ENCODE measurements at regions not wholly inside any gene's neighbourhood (a gene's known extent, or its start where the extent isn't known, plus 50 kb on each side); places are given as distances from the start of the nearest gene placed in this dataset.
A peak's percentile ranks its signal among the peaks of the same experiment; 100 is the strongest.
"Not testable (repeated sequence)": the region's sequence is repeated elsewhere in the genome, so short reads cannot be mapped to it uniquely, and the experiment has no call there.

DNA sequence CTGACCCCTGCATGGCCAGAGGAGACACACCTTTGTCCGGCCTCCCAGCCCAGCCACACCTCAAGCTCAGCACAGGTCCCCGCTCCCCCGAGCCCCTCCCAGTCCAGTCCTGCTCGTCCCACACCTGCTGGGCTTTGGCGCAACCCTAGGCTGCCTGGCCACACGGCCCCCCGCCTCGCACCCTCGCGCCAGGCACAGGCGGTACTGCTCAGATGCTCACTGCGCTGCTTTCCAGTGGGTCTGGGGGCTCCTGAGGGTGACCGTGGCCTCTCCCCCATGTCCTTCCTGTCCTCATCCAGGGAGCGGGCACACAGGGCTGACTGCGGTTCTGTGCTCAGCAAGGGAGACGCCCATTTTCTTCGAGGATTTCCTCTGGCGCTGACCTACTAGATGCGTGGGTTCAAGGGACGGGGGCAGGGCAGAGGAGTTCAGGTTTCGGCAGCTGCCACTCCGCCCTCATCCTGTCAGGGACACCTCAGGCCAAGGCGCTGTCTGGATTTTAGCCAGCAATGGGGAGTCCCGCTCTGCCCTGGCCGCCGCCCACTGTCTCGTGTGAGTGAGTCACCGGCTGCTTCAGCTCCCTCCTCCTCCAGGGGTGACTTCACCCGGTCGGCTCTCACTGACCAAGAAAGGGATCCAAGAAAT is 118.0 kb upstream of the ZNF469 start:
- Histone ChIP-seq H3K36me3 (ENCODE audit: control insufficient read depth, insufficient read depth, low read length) (no peaks in the 10 kb centered on the region), H3K27me3 (ENCODE audit: control insufficient read depth, insufficient read depth, low read length, poor library complexity, severe bottlenecking) (no peaks in the 10 kb centered on the region), H3K9ac (ENCODE audit: extremely low read depth, low read length, poor library complexity, severe bottlenecking) (no peak overlapping the region), H3K4me1 (ENCODE audit: control insufficient read depth, insufficient read depth, low read length) (no peaks in the 10 kb centered on the region), H3K4me3 (ENCODE audit: low read length) (no peak overlapping the region), H3K9me3 (ENCODE audit: control insufficient read depth, low read length) (no peaks in the 10 kb centered on the region), H3K27ac (ENCODE audit: low read depth, low read length) (no peak overlapping the region)
- TF ChIP-seq, protein P1, sequence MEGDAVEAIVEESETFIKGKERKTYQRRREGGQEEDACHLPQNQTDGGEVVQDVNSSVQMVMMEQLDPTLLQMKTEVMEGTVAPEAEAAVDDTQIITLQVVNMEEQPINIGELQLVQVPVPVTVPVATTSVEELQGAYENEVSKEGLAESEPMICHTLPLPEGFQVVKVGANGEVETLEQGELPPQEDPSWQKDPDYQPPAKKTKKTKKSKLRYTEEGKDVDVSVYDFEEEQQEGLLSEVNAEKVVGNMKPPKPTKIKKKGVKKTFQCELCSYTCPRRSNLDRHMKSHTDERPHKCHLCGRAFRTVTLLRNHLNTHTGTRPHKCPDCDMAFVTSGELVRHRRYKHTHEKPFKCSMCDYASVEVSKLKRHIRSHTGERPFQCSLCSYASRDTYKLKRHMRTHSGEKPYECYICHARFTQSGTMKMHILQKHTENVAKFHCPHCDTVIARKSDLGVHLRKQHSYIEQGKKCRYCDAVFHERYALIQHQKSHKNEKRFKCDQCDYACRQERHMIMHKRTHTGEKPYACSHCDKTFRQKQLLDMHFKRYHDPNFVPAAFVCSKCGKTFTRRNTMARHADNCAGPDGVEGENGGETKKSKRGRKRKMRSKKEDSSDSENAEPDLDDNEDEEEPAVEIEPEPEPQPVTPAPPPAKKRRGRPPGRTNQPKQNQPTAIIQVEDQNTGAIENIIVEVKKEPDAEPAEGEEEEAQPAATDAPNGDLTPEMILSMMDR (conservative IDR thresholded peaks at IDR 0.05): no peak
- Mint-ChIP-seq H3K36me3 (ENCODE audit: low read depth) (no peaks in the 10 kb centered on the region), H3K27ac (no peak overlapping the region), H3K4me1 (peaks cover 2% of the 10 kb centered on the region), H3K27me3 (ENCODE audit: insufficient read depth) (peaks cover 2% of the 10 kb centered on the region), H3K4me3 (no peak overlapping the region), H3K9me3 (no peaks in the 10 kb centered on the region)
- WGBS, 2 experiments (ENCODE audit: insufficient coverage in 1 of 2, insufficient read length in 1 of 2): 74 to 89% methylated on average over 10 to 28 of the region's 30 CpGs
- DNase-seq: peak; percentile 90

DNA sequence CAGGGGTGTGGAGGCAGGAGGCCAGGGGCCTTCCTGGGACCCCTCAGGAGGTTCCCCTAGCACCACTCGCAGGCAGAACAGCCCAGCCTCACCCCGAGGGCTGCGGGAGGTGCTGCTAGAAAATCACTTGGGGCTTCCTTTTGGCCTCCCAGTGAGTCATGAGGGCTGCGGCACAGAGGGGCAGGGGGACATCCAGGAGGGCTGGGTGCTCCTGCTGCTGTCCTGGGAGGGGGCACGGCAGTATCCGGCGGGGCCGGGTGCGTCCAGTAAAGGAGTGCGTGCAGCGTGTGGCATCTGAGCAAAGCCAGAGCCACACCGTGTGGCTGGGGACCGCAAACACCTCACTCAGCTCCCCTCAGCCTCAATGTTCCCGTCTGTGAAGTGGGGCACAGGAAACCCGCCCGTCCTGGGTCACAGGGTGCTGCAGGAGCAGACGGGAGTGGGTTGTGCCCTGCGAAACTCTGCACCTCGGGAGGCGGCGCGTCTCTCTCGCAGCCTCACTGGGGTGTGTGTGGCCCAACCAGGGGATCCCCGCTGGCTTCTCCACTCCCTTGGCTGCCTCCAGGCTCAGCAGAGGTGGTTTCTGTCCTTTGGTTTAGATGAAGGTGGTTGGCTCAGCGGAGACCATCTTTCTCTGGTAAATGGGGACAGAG is 117.3 kb upstream of the ZNF469 start:
- H3K4me3 Mint-ChIP-seq; H3K36me3 Mint-ChIP-seq (ENCODE audit: low read depth); H3K27me3 Mint-ChIP-seq (ENCODE audit: insufficient read depth); DNase-seq; H3K27ac ChIP-seq (ENCODE audit: low read depth, low read length); H3K4me1 ChIP-seq (ENCODE audit: control insufficient read depth, insufficient read depth, low read length); H3K9me3 Mint-ChIP-seq; H3K9me3 ChIP-seq (ENCODE audit: control insufficient read depth, low read length); H3K36me3 ChIP-seq (ENCODE audit: control insufficient read depth, insufficient read depth, low read length); H3K4me3 ChIP-seq (ENCODE audit: low read length); H3K4me1 Mint-ChIP-seq; H3K27ac Mint-ChIP-seq; H3K9ac ChIP-seq (ENCODE audit: extremely low read depth, low read length, poor library complexity, severe bottlenecking); H3K27me3 ChIP-seq (ENCODE audit: control insufficient read depth, insufficient read depth, low read length, poor library complexity, severe bottlenecking): not testable (repeated sequence)
- 92 to 94% methylated on average over 11 to 22 of the region's 25 CpGs for WGBS, 2 experiments (ENCODE audit: insufficient coverage in 1 of 2, insufficient read length in 1 of 2)

DNA sequence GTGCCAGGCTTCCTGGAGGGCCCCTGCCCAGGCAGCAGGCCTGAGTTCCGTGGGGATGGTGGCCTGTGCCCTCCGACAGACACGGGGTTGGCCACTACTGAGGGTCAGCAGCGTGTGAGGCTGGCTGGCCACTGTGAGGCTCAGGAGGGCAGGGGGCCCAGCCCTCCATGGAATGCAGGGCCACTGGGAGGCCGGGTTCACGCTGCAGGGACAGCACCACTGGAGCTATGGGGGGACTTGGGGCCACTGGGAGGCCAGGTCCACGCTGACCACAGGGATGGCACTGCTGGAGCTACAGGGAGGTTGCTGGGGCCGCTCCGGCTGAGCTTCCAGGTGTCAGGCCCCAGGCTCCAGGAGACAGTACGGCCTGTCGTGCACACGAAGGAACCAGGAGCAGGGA is 116.7 kb upstream of the ZNF469 start:
- not testable (repeated sequence) for H3K27ac Mint-ChIP-seq; H3K27ac ChIP-seq (ENCODE audit: low read depth, low read length); H3K4me1 ChIP-seq (ENCODE audit: control insufficient read depth, insufficient read depth, low read length); H3K4me3 ChIP-seq (ENCODE audit: low read length); H3K4me3 Mint-ChIP-seq; H3K27me3 ChIP-seq (ENCODE audit: control insufficient read depth, insufficient read depth, low read length, poor library complexity, severe bottlenecking); H3K36me3 ChIP-seq (ENCODE audit: control insufficient read depth, insufficient read depth, low read length); H3K9me3 Mint-ChIP-seq; H3K9me3 ChIP-seq (ENCODE audit: control insufficient read depth, low read length); H3K27me3 Mint-ChIP-seq (ENCODE audit: insufficient read depth); H3K9ac ChIP-seq (ENCODE audit: extremely low read depth, low read length, poor library complexity, severe bottlenecking); H3K4me1 Mint-ChIP-seq; H3K36me3 Mint-ChIP-seq (ENCODE audit: low read depth); DNase-seq
- WGBS, 2 experiments (ENCODE audit: insufficient coverage in 1 of 2, insufficient read length in 1 of 2): 89 to 96% methylated on average over 5 to 12 of the region's 12 CpGs

DNA sequence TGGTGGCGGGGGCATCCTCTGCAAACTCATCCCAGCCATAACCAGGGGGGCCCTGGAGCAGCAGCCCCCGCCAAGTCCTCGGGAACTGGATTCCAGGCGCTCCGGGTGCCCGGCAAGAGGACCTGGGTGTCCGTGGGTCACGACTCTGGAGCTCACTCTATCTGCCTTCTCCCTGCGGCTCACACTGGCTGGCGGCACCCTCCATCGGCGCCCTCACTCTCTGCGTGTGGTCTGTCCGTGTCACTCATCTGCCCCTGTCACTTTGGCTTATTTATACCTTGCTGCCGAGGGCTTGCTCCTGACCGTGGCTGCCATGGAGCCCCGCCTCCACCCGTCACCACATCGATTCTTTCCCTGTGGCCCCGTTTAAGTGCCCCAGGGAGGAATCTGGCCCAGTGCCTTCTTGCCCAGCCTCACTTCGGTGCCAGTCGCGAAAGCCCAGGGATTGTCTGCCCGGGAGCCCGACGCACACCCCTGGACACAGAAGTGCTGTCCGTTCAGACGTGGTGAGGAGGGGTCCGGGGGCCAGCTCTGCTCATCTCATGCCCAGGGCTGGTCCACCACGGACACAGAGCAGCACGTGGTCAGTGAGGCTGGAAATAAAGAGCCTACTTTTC is 115.7 kb upstream of the ZNF469 start:
- H3K27me3 ChIP-seq (ENCODE audit: control insufficient read depth, insufficient read depth, low read length, poor library complexity, severe bottlenecking); H3K36me3 ChIP-seq (ENCODE audit: control insufficient read depth, insufficient read depth, low read length); H3K4me3 ChIP-seq (ENCODE audit: low read length); H3K27ac ChIP-seq (ENCODE audit: low read depth, low read length); DNase-seq; H3K9me3 Mint-ChIP-seq; H3K4me1 ChIP-seq (ENCODE audit: control insufficient read depth, insufficient read depth, low read length); H3K9me3 ChIP-seq (ENCODE audit: control insufficient read depth, low read length); H3K9ac ChIP-seq (ENCODE audit: extremely low read depth, low read length, poor library complexity, severe bottlenecking); H3K27me3 Mint-ChIP-seq (ENCODE audit: insufficient read depth); H3K4me3 Mint-ChIP-seq; H3K4me1 Mint-ChIP-seq; H3K27ac Mint-ChIP-seq; H3K36me3 Mint-ChIP-seq (ENCODE audit: low read depth): not testable (repeated sequence)
- 93 to 98% methylated on average over 22 to 31 of the region's 31 CpGs for WGBS, 2 experiments (ENCODE audit: insufficient coverage in 1 of 2, insufficient read length in 1 of 2)

DNA sequence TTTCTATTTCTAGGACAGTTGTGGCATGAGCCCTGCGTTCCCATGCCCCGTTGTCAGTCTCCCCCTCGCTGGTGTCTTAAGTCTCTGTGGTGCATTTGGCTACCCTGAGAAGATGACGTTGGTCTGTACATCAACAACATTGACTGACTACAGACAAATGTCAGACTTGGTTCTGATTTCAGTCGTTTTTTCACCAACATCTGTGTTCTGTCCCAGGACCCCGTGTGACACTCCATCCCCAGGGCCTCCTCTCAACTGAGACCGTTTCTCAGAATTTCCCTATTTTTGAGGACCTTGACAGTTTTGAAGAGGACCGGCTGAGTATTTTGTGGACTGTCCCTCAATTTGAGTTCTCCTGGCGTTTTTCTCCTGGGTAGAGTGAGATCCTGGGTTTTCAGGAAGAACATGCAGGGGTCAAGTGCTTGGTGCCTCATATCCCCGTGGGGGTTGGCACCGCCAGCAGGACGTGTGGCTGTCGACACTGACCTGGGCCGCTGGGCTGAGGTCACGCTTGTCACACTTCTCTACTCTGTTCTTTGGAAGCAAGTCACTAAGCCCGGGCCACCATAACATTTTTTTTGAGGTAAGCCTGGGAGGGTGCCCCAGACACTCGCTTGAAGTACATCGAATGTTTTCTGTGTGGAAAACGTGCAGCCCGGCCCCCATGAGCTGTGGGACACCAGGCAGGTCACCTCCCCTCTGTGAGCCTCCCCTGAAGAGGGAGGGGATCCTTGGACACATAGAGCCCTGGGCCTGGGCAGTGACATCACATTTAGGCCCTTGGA is 114.4 kb upstream of the ZNF469 start:
- H3K9ac ChIP-seq (ENCODE audit: extremely low read depth, low read length, poor library complexity, severe bottlenecking); H3K27me3 ChIP-seq (ENCODE audit: control insufficient read depth, insufficient read depth, low read length, poor library complexity, severe bottlenecking); H3K36me3 ChIP-seq (ENCODE audit: control insufficient read depth, insufficient read depth, low read length); H3K9me3 Mint-ChIP-seq; H3K4me3 ChIP-seq (ENCODE audit: low read length); H3K4me1 Mint-ChIP-seq; H3K4me3 Mint-ChIP-seq; H3K9me3 ChIP-seq (ENCODE audit: control insufficient read depth, low read length); H3K27me3 Mint-ChIP-seq (ENCODE audit: insufficient read depth); H3K27ac Mint-ChIP-seq; H3K36me3 Mint-ChIP-seq (ENCODE audit: low read depth); H3K4me1 ChIP-seq (ENCODE audit: control insufficient read depth, insufficient read depth, low read length); DNase-seq; H3K27ac ChIP-seq (ENCODE audit: low read depth, low read length): not testable (repeated sequence)
- WGBS, 2 experiments (ENCODE audit: insufficient coverage in 1 of 2, insufficient read length in 1 of 2): 86 to 97% methylated on average over 11 to 19 of the region's 20 CpGs

DNA sequence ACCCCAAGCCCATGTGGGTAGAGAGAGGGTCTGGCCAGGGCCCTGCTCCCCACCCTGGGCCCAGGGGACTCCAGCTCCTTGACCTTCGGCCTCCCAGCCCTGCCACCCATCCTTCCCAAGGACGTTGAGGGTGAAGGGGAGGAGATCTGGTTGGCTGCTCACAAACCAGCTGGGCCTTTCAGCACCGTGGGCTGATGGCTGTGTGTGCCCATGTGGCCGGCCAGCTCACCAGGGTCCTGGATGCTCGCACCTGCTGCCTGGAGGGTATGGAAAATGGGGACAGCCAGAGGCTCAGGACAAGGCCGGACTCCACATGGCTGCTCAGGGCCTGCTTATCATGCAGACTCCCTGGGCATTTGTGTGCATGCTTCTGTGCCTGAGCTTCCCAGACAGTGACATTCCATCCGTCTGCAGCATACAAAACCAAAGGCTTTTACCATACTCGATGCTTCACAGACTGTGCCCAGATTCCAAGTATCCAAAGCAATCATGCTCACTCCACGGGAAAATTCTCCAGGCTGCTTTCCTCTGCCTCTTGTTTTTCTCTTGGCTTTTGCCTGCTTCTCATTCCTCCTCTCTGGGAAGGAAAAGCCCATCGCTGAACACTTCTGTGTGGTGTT is 112.5 kb upstream of the ZNF469 start:
- not testable (repeated sequence) for H3K4me3 ChIP-seq (ENCODE audit: low read length); H3K27ac ChIP-seq (ENCODE audit: low read depth, low read length); H3K4me3 Mint-ChIP-seq; H3K9me3 ChIP-seq (ENCODE audit: control insufficient read depth, low read length); H3K9ac ChIP-seq (ENCODE audit: extremely low read depth, low read length, poor library complexity, severe bottlenecking); H3K9me3 Mint-ChIP-seq; H3K4me1 ChIP-seq (ENCODE audit: control insufficient read depth, insufficient read depth, low read length); H3K4me1 Mint-ChIP-seq; H3K27ac Mint-ChIP-seq; H3K36me3 ChIP-seq (ENCODE audit: control insufficient read depth, insufficient read depth, low read length); H3K36me3 Mint-ChIP-seq (ENCODE audit: low read depth); H3K27me3 Mint-ChIP-seq (ENCODE audit: insufficient read depth); H3K27me3 ChIP-seq (ENCODE audit: control insufficient read depth, insufficient read depth, low read length, poor library complexity, severe bottlenecking); DNase-seq
- 88 to 100% methylated on average over 3 to 10 of the region's 10 CpGs for WGBS, 2 experiments (ENCODE audit: insufficient coverage in 1 of 2, insufficient read length in 1 of 2)
